H9 (cell line): ENCODE measurements at regions not wholly inside any gene's neighbourhood (a gene's known extent, or its start where the extent isn't known, plus 50 kb on each side); places are given as distances from the start of the nearest gene placed in this dataset.

Source experiments
- DNase-seq: peaks from one replicate; pipeline ENCODE4 v3.0.0-alpha.2; 2017
- H2AFZ ChIP-seq: one replicate; pipeline ENCODE4 v1.6.1; 2013; ENCODE audit warnings: mild to moderate bottlenecking, low read length, control low read depth, moderate library complexity
- H2AK5ac ChIP-seq: 2 replicates; pipeline ENCODE4 v1.6.1; 2013; ENCODE audit warnings: low read length, control low read depth, mixed read lengths; ENCODE audit not compliant: insufficient read length
- H2BK120ac ChIP-seq: one replicate; pipeline ENCODE4 v1.6.1; 2013; ENCODE audit warnings: low read depth, mild to moderate bottlenecking, low read length, control low read depth, inconsistent platforms; ENCODE audit not compliant: poor library complexity, severe bottlenecking
- H2BK12ac ChIP-seq: 2 replicates; pipeline ENCODE4 v1.6.1; 2013; ENCODE audit warnings: low read length, control low read depth, mixed read lengths, low read depth; ENCODE audit not compliant: insufficient read length
- H2BK15ac ChIP-seq: 2 replicates; pipeline ENCODE4 v1.6.1; 2013; ENCODE audit warnings: low read depth, low read length, control low read depth
- H2BK20ac ChIP-seq: one replicate; pipeline ENCODE4 v1.6.1; 2013; ENCODE audit warnings: low read depth, mild to moderate bottlenecking, low read length, control low read depth, inconsistent platforms; ENCODE audit not compliant: poor library complexity, severe bottlenecking
- H2BK5ac ChIP-seq: 2 replicates; pipeline ENCODE4 v1.6.1; 2013; ENCODE audit warnings: low read length, control low read depth, mixed read lengths; ENCODE audit not compliant: insufficient read length
- H3K14ac ChIP-seq: 2 replicates; pipeline ENCODE4 v1.6.1; 2013; ENCODE audit warnings: low read length, control low read depth; ENCODE audit not compliant: insufficient read depth
- H3K18ac ChIP-seq: 2 replicates; pipeline ENCODE4 v1.6.1; 2013; ENCODE audit warnings: low read depth, mild to moderate bottlenecking, mixed read lengths, low read length, control low read depth; ENCODE audit not compliant: insufficient read length
- H3K23ac ChIP-seq: 2 replicates; pipeline ENCODE4 v1.6.1; 2013; ENCODE audit warnings: low read length, control low read depth, mixed read lengths, low read depth; ENCODE audit not compliant: insufficient read length
- H3K23me2 ChIP-seq: 2 replicates; pipeline ENCODE4 v1.6.1; 2013; ENCODE audit warnings: low read depth, mild to moderate bottlenecking, mixed read lengths, low read length, control low read depth; ENCODE audit not compliant: insufficient read length, poor library complexity, severe bottlenecking
- H3K27ac ChIP-seq: 2 replicates; pipeline ENCODE4 v1.5.1; 2013; ENCODE audit warnings: low read length, control low read depth, mixed read lengths, low read depth; ENCODE audit not compliant: insufficient read length
- H3K27me3 ChIP-seq: 2 replicates; pipeline ENCODE4 v1.6.1; 2013; ENCODE audit warnings: low read length, control low read depth, inconsistent platforms; ENCODE audit not compliant: insufficient read depth
- H3K4ac ChIP-seq: 2 replicates; pipeline ENCODE4 v1.6.1; 2013; ENCODE audit warnings: low read depth, mild to moderate bottlenecking, control low read depth, inconsistent platforms, low read length, moderate library complexity
- H3K4me1 ChIP-seq: 2 replicates; pipeline ENCODE4 v1.6.1; 2013; ENCODE audit warnings: low read length, control low read depth, inconsistent platforms; ENCODE audit not compliant: insufficient read depth
- H3K4me2 ChIP-seq: 2 replicates; pipeline ENCODE4 v1.6.1; 2013; ENCODE audit warnings: low read length, control low read depth, mixed read lengths; ENCODE audit not compliant: insufficient read length, insufficient read depth
- H3K56ac ChIP-seq: 2 replicates; pipeline ENCODE4 v1.6.1; 2013; ENCODE audit warnings: low read depth, mild to moderate bottlenecking, mixed read lengths, low read length, control low read depth; ENCODE audit not compliant: insufficient read length
- H3K79me1 ChIP-seq: 2 replicates; pipeline ENCODE4 v1.6.1; 2013; ENCODE audit warnings: low read depth, mild to moderate bottlenecking, moderate library complexity, low read length, control low read depth, inconsistent platforms; ENCODE audit not compliant: insufficient read depth, poor library complexity, severe bottlenecking
- H3K79me2 ChIP-seq: 2 replicates; pipeline ENCODE4 v1.6.1; 2013; ENCODE audit warnings: low read length, control low read depth, inconsistent platforms; ENCODE audit not compliant: insufficient read depth
- H3K9ac ChIP-seq: 2 replicates; pipeline ENCODE4 v1.6.1; 2013; ENCODE audit warnings: low read length, control low read depth, mixed read lengths; ENCODE audit not compliant: insufficient read length; ENCODE audit errors: extremely low read depth
- H3K9me3 ChIP-seq: one replicate; pipeline ENCODE4 v1.6.1; 2013; ENCODE audit warnings: low read depth, low read length, inconsistent platforms; ENCODE audit not compliant: control insufficient read depth
- H3T11ph ChIP-seq: one replicate; pipeline ENCODE4 v1.6.1; 2013; ENCODE audit warnings: mild to moderate bottlenecking, low read length, control low read depth, inconsistent platforms
- H4K20me1 ChIP-seq: one replicate; pipeline ENCODE4 v1.6.1; 2013; ENCODE audit not compliant: control insufficient read depth, insufficient read length, insufficient read depth
- H4K5ac ChIP-seq: 2 replicates; pipeline ENCODE4 v1.6.1; 2013; ENCODE audit warnings: low read depth, mild to moderate bottlenecking, mixed read lengths, low read length, control low read depth; ENCODE audit not compliant: insufficient read length
- H4K8ac ChIP-seq: replicated peaks from 2 replicates; pipeline ENCODE4 v1.6.1; 2013; ENCODE audit warnings: low read length, control low read depth, mixed read lengths, low read depth; ENCODE audit not compliant: insufficient read length
- H4K91ac ChIP-seq: 2 replicates; pipeline ENCODE4 v1.6.1; 2013; ENCODE audit warnings: low read depth, mild to moderate bottlenecking, moderate library complexity, mixed read lengths, low read length, control low read depth; ENCODE audit not compliant: insufficient read length
- H3K27ac Mint-ChIP-seq, 3 experiments: 2 replicates in 2 of 3; 3 replicates in 1 of 3; pipeline ENCODE4 v1.8.0; 2020 to 2021; ENCODE audit warnings: mixed read lengths in 3 of 3, mild to moderate bottlenecking in 1 of 3, moderate library complexity in 1 of 3
- H3K27me3 Mint-ChIP-seq: 2 replicates; pipeline ENCODE4 v1.8.0; 2021; ENCODE audit warnings: low read depth, mild to moderate bottlenecking, moderate library complexity, mixed read lengths
- H3K36me3 Mint-ChIP-seq, 3 experiments: 2 replicates in 2 of 3; 3 replicates in 1 of 3; pipeline ENCODE4 v1.8.0; 2020 to 2021; ENCODE audit warnings: low read depth in 3 of 3, mixed read lengths in 3 of 3; ENCODE audit not compliant: insufficient read depth in 1 of 3
- H3K4me1 Mint-ChIP-seq, 2 experiments: 2 replicates each; pipeline ENCODE4 v1.8.0; 2020; ENCODE audit warnings: mixed read lengths in 2 of 2
- H3K4me3 Mint-ChIP-seq, 2 experiments: 2 replicates in 1 of 2; 3 replicates in 1 of 2; pipeline ENCODE4 v1.8.0; 2020 to 2021; ENCODE audit warnings: mild to moderate bottlenecking in 2 of 2, mixed read lengths in 2 of 2, moderate library complexity in 1 of 2
- H3K9me3 Mint-ChIP-seq, 2 experiments: 2 replicates in 1 of 2; 3 replicates in 1 of 2; pipeline ENCODE4 v1.8.0; 2020; ENCODE audit warnings: mild to moderate bottlenecking in 2 of 2, mixed read lengths in 2 of 2, moderate library complexity in 1 of 2
- WGBS: extraction: QIAGEN DNeasy Blood & Tissue Kit; methylation state at CpG from one replicate; pipeline ENCODE4 v1.1.7; 2013; ENCODE audit warnings: missing lambda C conversion rate, low lambda C conversion rate, mixed read lengths; ENCODE audit not compliant: insufficient read length; ENCODE audit errors: extremely low coverage; 5-methylcytosine and 5-hydroxymethylcytosine counted together
- TF ChIP-seq, protein P1 (sequence below): fragments of 200-600 bp; sonication (generic); conservative IDR thresholded peaks from 3 replicates; pipeline ENCODE4 v1.8.0; 2021; ENCODE audit warnings: antibody characterized with exemption, mild to moderate bottlenecking

DNA sequence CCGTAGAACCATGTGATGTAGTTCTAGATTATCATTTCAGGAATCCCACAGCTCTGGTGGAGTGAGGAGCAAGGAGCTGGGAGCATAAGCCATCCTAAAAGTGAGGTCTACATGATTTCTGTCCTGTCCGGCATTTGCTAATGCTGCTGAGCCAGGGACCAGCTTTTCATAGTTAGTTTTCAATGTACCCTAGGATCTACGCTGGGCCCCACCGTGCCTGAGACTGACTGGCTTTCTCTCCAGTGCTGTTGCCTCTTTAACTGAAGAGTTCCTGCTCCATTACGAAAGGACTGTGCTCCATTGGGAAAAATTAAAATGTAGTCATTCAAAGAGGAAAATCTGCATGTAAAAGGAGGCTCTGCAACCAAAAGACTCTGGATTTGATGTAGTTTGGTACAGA is 634.8 kb downstream of the DMRTA1 start:
- Mint-ChIP-seq H3K9me3 (peaks cover 13 to 21% of the 10 kb centered on the region in 2 experiments; a peak in 4 of 5 replicates), H3K27ac (no peak overlapping the region)
- WGBS, result no CpG with 5 or more reads among the region's 5 CpGs

More for the DNA sequence above, 634.8 kb downstream of the DMRTA1 start:
- Histone ChIP-seq H3K23ac (no peak overlapping the region), H2BK5ac (no peak overlapping the region), H2BK20ac (no peak overlapping the region), H3K18ac (no peak overlapping the region), H2AFZ (no peak overlapping the region), H2AK5ac (no peak overlapping the region), H3K79me1 (no peaks in the 10 kb centered on the region), H3K4me1 (no peaks in the 10 kb centered on the region; the same call in 1 of the 2 replicates), H4K20me1 (no peaks in the 10 kb centered on the region), H4K8ac (no peak overlapping the region), H3K14ac (no peak overlapping the region), H3K9ac (no peak overlapping the region), H3T11ph (no peak overlapping the region), H3K4me2 (no peak overlapping the region), H3K23me2 (no peaks in the 10 kb centered on the region), H2BK120ac (no peak overlapping the region), H2BK12ac (no peak overlapping the region), H3K27ac (no peak overlapping the region), H3K27me3 (no peaks in the 10 kb centered on the region), H2BK15ac (no peak overlapping the region), H3K79me2 (no peaks in the 10 kb centered on the region), H3K4ac (no peak overlapping the region), H3K56ac (no peak overlapping the region), H4K5ac (no peak overlapping the region), H3K9me3 (no peaks in the 10 kb centered on the region), H4K91ac (no peak overlapping the region)
- Mint-ChIP-seq H3K4me3 (no peak overlapping the region), H3K36me3 (peaks cover 7 to 26% (median 8%) of the 10 kb centered on the region in 3 experiments; a peak in 6 of 7 replicates), H3K27me3 (no peaks in the 10 kb centered on the region), H3K4me1 (peaks cover 16% of the 10 kb centered on the region in 2 experiments)
- no peak for DNase-seq
- TF ChIP-seq, protein P1, sequence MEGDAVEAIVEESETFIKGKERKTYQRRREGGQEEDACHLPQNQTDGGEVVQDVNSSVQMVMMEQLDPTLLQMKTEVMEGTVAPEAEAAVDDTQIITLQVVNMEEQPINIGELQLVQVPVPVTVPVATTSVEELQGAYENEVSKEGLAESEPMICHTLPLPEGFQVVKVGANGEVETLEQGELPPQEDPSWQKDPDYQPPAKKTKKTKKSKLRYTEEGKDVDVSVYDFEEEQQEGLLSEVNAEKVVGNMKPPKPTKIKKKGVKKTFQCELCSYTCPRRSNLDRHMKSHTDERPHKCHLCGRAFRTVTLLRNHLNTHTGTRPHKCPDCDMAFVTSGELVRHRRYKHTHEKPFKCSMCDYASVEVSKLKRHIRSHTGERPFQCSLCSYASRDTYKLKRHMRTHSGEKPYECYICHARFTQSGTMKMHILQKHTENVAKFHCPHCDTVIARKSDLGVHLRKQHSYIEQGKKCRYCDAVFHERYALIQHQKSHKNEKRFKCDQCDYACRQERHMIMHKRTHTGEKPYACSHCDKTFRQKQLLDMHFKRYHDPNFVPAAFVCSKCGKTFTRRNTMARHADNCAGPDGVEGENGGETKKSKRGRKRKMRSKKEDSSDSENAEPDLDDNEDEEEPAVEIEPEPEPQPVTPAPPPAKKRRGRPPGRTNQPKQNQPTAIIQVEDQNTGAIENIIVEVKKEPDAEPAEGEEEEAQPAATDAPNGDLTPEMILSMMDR, result no peak
